HEK293 (cell line): ENCODE measurements at regions not wholly inside any gene's neighbourhood (a gene's known extent, or its start where the extent isn't known, plus 50 kb on each side); places are given as distances from the start of the nearest gene placed in this dataset.

Source experiments
- BCL11B ChIP-seq: fragments of 450-650 bp; formaldehyde crosslinking; IDR thresholded peaks from 2 replicates; pipeline ENCODE4 v1.5.1; 2016; ENCODE audit warnings: low read depth, missing biosample characterization, missing genetic modification characterization
- KLF1 ChIP-seq: fragments of 450-650 bp; formaldehyde crosslinking; IDR thresholded peaks from 2 replicates; pipeline ENCODE4 v1.5.1; 2016; ENCODE audit warnings: missing biosample characterization, missing genetic modification characterization
- ZBTB17 ChIP-seq: fragments of 450-650 bp; formaldehyde crosslinking; IDR thresholded peaks from 2 replicates; pipeline ENCODE4 v1.5.1; 2016; ENCODE audit warnings: missing biosample characterization, missing genetic modification characterization
- ZBTB8A ChIP-seq: fragments of 450-650 bp; formaldehyde crosslinking; IDR thresholded peaks from 2 replicates; pipeline ENCODE4 v1.5.1; 2016; ENCODE audit warnings: missing biosample characterization, missing genetic modification characterization
- ZNF132 ChIP-seq: fragments of 450-650 bp; formaldehyde crosslinking; IDR thresholded peaks from 2 replicates; pipeline ENCODE4 v1.5.1; 2017; ENCODE audit warnings: missing biosample characterization, missing genetic modification characterization, borderline replicate concordance
- ZNF23 ChIP-seq: fragments of 450-650 bp; formaldehyde crosslinking; IDR thresholded peaks from 2 replicates; pipeline ENCODE4 v1.5.1; 2016; ENCODE audit warnings: missing biosample characterization, missing genetic modification characterization, borderline replicate concordance
- ZNF324 ChIP-seq: fragments of 450-650 bp; formaldehyde crosslinking; IDR thresholded peaks from 2 replicates; pipeline ENCODE4 v1.5.1; 2016; ENCODE audit warnings: missing biosample characterization, missing genetic modification characterization
- ZNF350 ChIP-seq: fragments of 450-650 bp; formaldehyde crosslinking; IDR thresholded peaks from 2 replicates; pipeline ENCODE4 v1.5.0; 2017; ENCODE audit warnings: missing biosample characterization, mild to moderate bottlenecking, missing genetic modification characterization
- ZNF76 ChIP-seq: fragments of 450-650 bp; formaldehyde crosslinking; IDR thresholded peaks from 2 replicates; pipeline ENCODE4; 2016; ENCODE audit warnings: low read depth, missing biosample characterization, missing genetic modification characterization, borderline replicate concordance
- TF ChIP-seq, protein P1 (sequence below): fragments of 450-650 bp; formaldehyde crosslinking; IDR thresholded peaks from 2 replicates; pipeline ENCODE4 v1.5.1; 2016; ENCODE audit warnings: missing biosample characterization, missing genetic modification characterization, low read depth
- TF ChIP-seq, protein P2 (sequence below): fragments of 450-650 bp; formaldehyde crosslinking; IDR thresholded peaks from 2 replicates; pipeline ENCODE4 v1.5.1; 2016; ENCODE audit warnings: missing biosample characterization, missing genetic modification characterization, low read depth
- TF ChIP-seq, protein P3 (sequence below): fragments of 450-650 bp; formaldehyde crosslinking; IDR thresholded peaks from 2 replicates; pipeline ENCODE4 v1.5.1; 2016; ENCODE audit warnings: missing biosample characterization, missing genetic modification characterization

DNA sequence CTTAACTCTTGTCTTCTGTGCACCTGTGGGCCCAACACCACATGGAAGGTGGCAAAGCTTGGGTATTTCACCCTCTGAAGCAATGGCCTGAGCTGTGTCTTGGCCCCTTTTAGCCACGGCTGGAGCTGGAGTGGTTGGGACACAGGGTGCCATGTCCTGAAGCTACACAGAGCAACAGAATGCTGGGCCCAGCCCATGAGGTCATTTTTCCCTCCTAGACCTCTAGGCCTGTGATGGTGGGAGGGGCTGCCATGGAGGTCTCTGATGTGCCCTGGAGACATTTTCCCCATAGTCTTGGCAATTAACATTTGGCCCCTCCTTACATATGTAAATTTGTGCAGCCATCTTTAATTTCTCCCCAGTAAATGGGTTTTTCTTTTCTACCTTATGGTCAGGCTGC is 620.8 kb downstream of the RFPL4B start:
- TF ChIP-seq, protein P1, sequence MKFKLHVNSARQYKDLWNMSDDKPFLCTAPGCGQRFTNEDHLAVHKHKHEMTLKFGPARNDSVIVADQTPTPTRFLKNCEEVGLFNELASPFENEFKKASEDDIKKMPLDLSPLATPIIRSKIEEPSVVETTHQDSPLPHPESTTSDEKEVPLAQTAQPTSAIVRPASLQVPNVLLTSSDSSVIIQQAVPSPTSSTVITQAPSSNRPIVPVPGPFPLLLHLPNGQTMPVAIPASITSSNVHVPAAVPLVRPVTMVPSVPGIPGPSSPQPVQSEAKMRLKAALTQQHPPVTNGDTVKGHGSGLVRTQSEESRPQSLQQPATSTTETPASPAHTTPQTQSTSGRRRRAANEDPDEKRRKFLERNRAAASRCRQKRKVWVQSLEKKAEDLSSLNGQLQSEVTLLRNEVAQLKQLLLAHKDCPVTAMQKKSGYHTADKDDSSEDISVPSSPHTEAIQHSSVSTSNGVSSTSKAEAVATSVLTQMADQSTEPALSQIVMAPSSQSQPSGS (tag by site-specific recombination) = no peak
- TF ChIP-seq BCL11B = no peak
- TF ChIP-seq ZNF350 (tag by site-specific recombination) = no peak
- TF ChIP-seq, protein P2, sequence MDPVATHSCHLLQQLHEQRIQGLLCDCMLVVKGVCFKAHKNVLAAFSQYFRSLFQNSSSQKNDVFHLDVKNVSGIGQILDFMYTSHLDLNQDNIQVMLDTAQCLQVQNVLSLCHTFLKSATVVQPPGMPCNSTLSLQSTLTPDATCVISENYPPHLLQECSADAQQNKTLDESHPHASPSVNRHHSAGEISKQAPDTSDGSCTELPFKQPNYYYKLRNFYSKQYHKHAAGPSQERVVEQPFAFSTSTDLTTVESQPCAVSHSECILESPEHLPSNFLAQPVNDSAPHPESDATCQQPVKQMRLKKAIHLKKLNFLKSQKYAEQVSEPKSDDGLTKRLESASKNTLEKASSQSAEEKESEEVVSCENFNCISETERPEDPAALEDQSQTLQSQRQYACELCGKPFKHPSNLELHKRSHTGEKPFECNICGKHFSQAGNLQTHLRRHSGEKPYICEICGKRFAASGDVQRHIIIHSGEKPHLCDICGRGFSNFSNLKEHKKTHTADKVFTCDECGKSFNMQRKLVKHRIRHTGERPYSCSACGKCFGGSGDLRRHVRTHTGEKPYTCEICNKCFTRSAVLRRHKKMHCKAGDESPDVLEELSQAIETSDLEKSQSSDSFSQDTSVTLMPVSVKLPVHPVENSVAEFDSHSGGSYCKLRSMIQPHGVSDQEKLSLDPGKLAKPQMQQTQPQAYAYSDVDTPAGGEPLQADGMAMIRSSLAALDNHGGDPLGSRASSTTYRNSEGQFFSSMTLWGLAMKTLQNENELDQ (tag by site-specific recombination) = no peak
- TF ChIP-seq, protein P3, sequence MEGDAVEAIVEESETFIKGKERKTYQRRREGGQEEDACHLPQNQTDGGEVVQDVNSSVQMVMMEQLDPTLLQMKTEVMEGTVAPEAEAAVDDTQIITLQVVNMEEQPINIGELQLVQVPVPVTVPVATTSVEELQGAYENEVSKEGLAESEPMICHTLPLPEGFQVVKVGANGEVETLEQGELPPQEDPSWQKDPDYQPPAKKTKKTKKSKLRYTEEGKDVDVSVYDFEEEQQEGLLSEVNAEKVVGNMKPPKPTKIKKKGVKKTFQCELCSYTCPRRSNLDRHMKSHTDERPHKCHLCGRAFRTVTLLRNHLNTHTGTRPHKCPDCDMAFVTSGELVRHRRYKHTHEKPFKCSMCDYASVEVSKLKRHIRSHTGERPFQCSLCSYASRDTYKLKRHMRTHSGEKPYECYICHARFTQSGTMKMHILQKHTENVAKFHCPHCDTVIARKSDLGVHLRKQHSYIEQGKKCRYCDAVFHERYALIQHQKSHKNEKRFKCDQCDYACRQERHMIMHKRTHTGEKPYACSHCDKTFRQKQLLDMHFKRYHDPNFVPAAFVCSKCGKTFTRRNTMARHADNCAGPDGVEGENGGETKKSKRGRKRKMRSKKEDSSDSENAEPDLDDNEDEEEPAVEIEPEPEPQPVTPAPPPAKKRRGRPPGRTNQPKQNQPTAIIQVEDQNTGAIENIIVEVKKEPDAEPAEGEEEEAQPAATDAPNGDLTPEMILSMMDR (tag by site-specific recombination) = no peak
- TF ChIP-seq ZNF23 (tag by site-specific recombination) = no peak
- no peak for TF ChIP-seq ZBTB17 (tag by site-specific recombination)
- TF ChIP-seq ZNF324 = no peak
- no peak for TF ChIP-seq ZNF132 (tag by site-specific recombination)
- no peak for TF ChIP-seq ZNF76 (tag by site-specific recombination)
- TF ChIP-seq KLF1 (tag by site-specific recombination) = no peak
- TF ChIP-seq ZBTB8A (tag by site-specific recombination) = no peak
